GM12878 (cell line): ENCODE measurements at regions not wholly inside any gene's neighbourhood (a gene's known extent, or its start where the extent isn't known, plus 50 kb on each side); places are given as distances from the start of the nearest gene placed in this dataset.
"Not testable (repeated sequence)": the region's sequence is repeated elsewhere in the genome, so short reads cannot be mapped to it uniquely, and the experiment has no call there.

Experiments used
- ATAC-seq: fragments of 200-7000 bp; cut with Tn5 transposase; 3 replicates; pipeline ENCODE4 v1.9.1; 2020; ENCODE audit warnings: mild to moderate bottlenecking, moderate library complexity
- BruUV-seq: library from RNA; stranded (reverse); fragments of 400-500 nt; replicated peaks from 2 replicates; lab custom pipeline; 2021; lab: Mats Ljungman, UMichigan
- CTCF ChIA-PET: fragments of 300-600 bp; sonication (Branson Sonifier 250); formaldehyde crosslinking; extraction: SDS; loops from one replicate; lab custom pipeline; 2021; ENCODE audit warnings: inconsistent platforms; lab: Yijun Ruan, JAX
- POLR2A ChIA-PET: fragments of 350-600 bp; formaldehyde crosslinking; extraction: SDS; loops from one replicate; lab custom pipeline; 2021; ENCODE audit warnings: inconsistent platforms; lab: Charles Lee
- RAD21 ChIA-PET: fragments of 300-600 bp; sonication (Branson Sonifier 250); formaldehyde crosslinking; loops from one replicate; lab custom pipeline; 2023; ENCODE audit warnings: antibody characterized with exemption; ENCODE audit not compliant: unreplicated experiment; lab: Charles Lee
- SMC1A ChIA-PET: fragments of 300-600 bp; sonication (Branson Sonifier 250); formaldehyde crosslinking; loops from one replicate; lab custom pipeline; 2023; ENCODE audit not compliant: unreplicated experiment, uncharacterized antibody; lab: Charles Lee
- DNase-seq: peaks from one replicate; pipeline ENCODE4 v3.0.0-alpha.2; 2011; ENCODE audit warnings: low read depth, low spot score
- FAIRE-seq: peaks from 3 replicates; lab custom pipeline; 2011; peaks lifted over from hg19 to GRCh38; lab: Jason Lieb, UNC
- H2AFZ ChIP-seq: 2 replicates; pipeline ENCODE4 v1.6.0; 2011; ENCODE audit warnings: low read depth, low read length, control low read depth; ENCODE audit not compliant: control insufficient read depth
- H3K27ac ChIP-seq: 2 replicates; pipeline ENCODE4 v1.5.1; 2011; ENCODE audit warnings: control low read depth; ENCODE audit not compliant: control insufficient read depth, insufficient read depth
- H3K27me3 ChIP-seq, 2 experiments: replicated peaks in 1 of 2; 2 replicates each; pipeline versions ENCODE4 v1.6.0 to v1.6.1; 2011; ENCODE audit warnings: low read length in 1 of 2; ENCODE audit not compliant: control insufficient read depth in 2 of 2, insufficient read depth in 2 of 2
- H3K36me3 ChIP-seq, 2 experiments: 2 replicates each; pipeline ENCODE4 v1.5.1; 2011; ENCODE audit warnings: low read length in 1 of 2; ENCODE audit not compliant: control insufficient read depth in 2 of 2, insufficient read depth in 2 of 2
- H3K4me1 ChIP-seq: 2 replicates; pipeline ENCODE4 v1.6.1; 2011; ENCODE audit warnings: mild to moderate bottlenecking, low read length, moderate library complexity, mixed read lengths; ENCODE audit not compliant: control insufficient read depth, insufficient read depth
- H3K4me2 ChIP-seq: 2 replicates; pipeline ENCODE4 v1.6.0; 2011; ENCODE audit warnings: control low read depth; ENCODE audit not compliant: control insufficient read depth, insufficient read depth
- H3K4me3 ChIP-seq: fragments of 200-600 bp; sonication (generic); 2 replicates; pipeline ENCODE4 v1.5.1; 2016
- H3K79me2 ChIP-seq: 2 replicates; pipeline ENCODE4 v1.6.0; 2011; ENCODE audit warnings: low read length; ENCODE audit not compliant: control insufficient read depth, insufficient read depth
- H3K9ac ChIP-seq: 2 replicates; pipeline ENCODE4 v1.8.0; 2011; ENCODE audit warnings: low read length, control low read depth, mixed read lengths; ENCODE audit not compliant: control insufficient read depth, insufficient read depth
- H3K9me3 ChIP-seq: replicated peaks from 3 replicates; pipeline ENCODE4 v1.5.1; 2011; ENCODE audit warnings: mild to moderate bottlenecking, low read length; ENCODE audit not compliant: control insufficient read depth, insufficient read depth
- H4K20me1 ChIP-seq: 2 replicates; pipeline ENCODE4 v1.6.0; 2011; ENCODE audit not compliant: control insufficient read depth, insufficient read depth
- ATF7 ChIP-seq: fragments of 450-650 bp; IDR thresholded peaks from 2 replicates; pipeline ENCODE4 v1.6.1; 2016; ENCODE audit warnings: low read depth, mild to moderate bottlenecking
- CEBPZ ChIP-seq: fragments of 150-350 bp; IDR thresholded peaks from 2 replicates; pipeline ENCODE4 v1.6.1; 2016; ENCODE audit warnings: low read depth, low read length
- FOXM1 ChIP-seq: IDR thresholded peaks from 2 replicates; pipeline ENCODE4 v1.6.1; 2012; ENCODE audit warnings: low read depth, mild to moderate bottlenecking, inconsistent platforms, low read length, moderate library complexity
- HSF1 ChIP-seq: fragments of 150-350 bp; IDR thresholded peaks from 2 replicates; pipeline ENCODE4 v1.6.1; 2014; ENCODE audit warnings: mild to moderate bottlenecking, low read depth, low read length
- JUNB ChIP-seq: IDR thresholded peaks from 2 replicates; pipeline ENCODE4 v1.6.1; 2016; ENCODE audit warnings: antibody characterized with exemption, mild to moderate bottlenecking
- MAX ChIP-seq: IDR thresholded peaks from 2 replicates; pipeline ENCODE4 v1.6.1; 2012; ENCODE audit warnings: low read depth, low read length, improper control_type of control experiment
- TCF7 ChIP-seq: IDR thresholded peaks from 2 replicates; pipeline ENCODE4 v1.6.1; 2014; ENCODE audit warnings: antibody characterized with exemption, borderline replicate concordance
- USF2 ChIP-seq: IDR thresholded peaks from 2 replicates; pipeline ENCODE4 v1.6.1; 2011; ENCODE audit warnings: low read depth, low read length, improper control_type of control experiment, borderline replicate concordance
- YBX1 ChIP-seq: fragments of 450-650 bp; IDR thresholded peaks from 2 replicates; pipeline ENCODE4 v1.6.1; 2016; ENCODE audit warnings: antibody characterized with exemption
- YY1 ChIP-seq: IDR thresholded peaks from 2 replicates; pipeline ENCODE4 v1.6.1; 2011; ENCODE audit warnings: low read depth, mild to moderate bottlenecking, low read length
- WGBS: methylation state at CpG from one replicate; pipeline ENCODE4 v1.1.6; 2016; ENCODE audit warnings: low lambda C conversion rate; ENCODE audit not compliant: insufficient replicate concordance, insufficient coverage; ENCODE audit errors: missing lambda C conversion rate; 5-methylcytosine and 5-hydroxymethylcytosine counted together
- in situ Hi-C: fragments of 300-500 bp; cut with MboI; formaldehyde crosslinking; loops from 9 replicates; pipeline ENCODE4 v1.14.3; 2018; ENCODE audit warnings: mixed read lengths
- intact Hi-C: fragments of 100-400 bp; cut with micrococcal nuclease; formaldehyde crosslinking; loops from one replicate; pipeline ENCODE4 v1.14.2; 2022; ENCODE audit not compliant: unreplicated experiment

GRCh38 chr10:45111509-45111908 lies 110.8 kb downstream of the ZNF22 start (continued):
- no peak for TF ChIP-seq USF2
- TF ChIP-seq, all 136 proteins: peak for 0

- in situ Hi-C loops, POLR2A ChIA-PET: not testable (repeated sequence)
- 3% methylated on average over 2 of the region's 2 CpGs for WGBS
Measured at GRCh38 chr10:45117940-45118339, 117.2 kb downstream of the ZNF22 start.

GRCh38 chr10:45118929-45119328 lies 118.2 kb downstream of the ZNF22 start:
- ATAC-seq (no peak), DNase-seq (no peak), FAIRE-seq (no peak)
- RAD21 ChIA-PET: no interaction called here
- no peaks in the 10 kb centered on the region for H4K20me1 ChIP-seq
- SMC1A ChIA-PET: no interaction called here
- no peaks in the 10 kb centered on the region for H3K9me3 ChIP-seq
- CTCF ChIA-PET: no interaction called here
- H3K4me3 ChIP-seq: no peak overlapping the region
- in situ Hi-C loops: no loop called here
- no peak overlapping the region for H2AFZ ChIP-seq
- H3K27me3 ChIP-seq: peaks cover 0 to 2% of the 10 kb centered on the region in 2 experiments; a peak in 1 of 4 replicates
- no peak overlapping the region for H3K4me2 ChIP-seq
- no peak overlapping the region for H3K27ac ChIP-seq
- intact Hi-C loops: no loop called here
- H3K36me3 ChIP-seq: no peaks in the 10 kb centered on the region
- no peaks in the 10 kb centered on the region for H3K4me1 ChIP-seq
- BruUV-seq: no TSS peak
- 12% methylated on average over 3 of the region's 3 CpGs for WGBS
- no peak overlapping the region for H3K9ac ChIP-seq
- H3K79me2 ChIP-seq: no peaks in the 10 kb centered on the region
- POLR2A ChIA-PET: no interaction called here
- TF ChIP-seq YBX1: no peak
- no peak for TF ChIP-seq ATF7
- TF ChIP-seq HSF1: no peak
- TF ChIP-seq JUNB: no peak
- no peak for TF ChIP-seq CEBPZ
- TF ChIP-seq FOXM1: no peak
- no peak for TF ChIP-seq TCF7
- no peak for TF ChIP-seq YY1
- no peak for TF ChIP-seq MAX

More at GRCh38 chr10:45117940-45118339, 117.2 kb downstream of the ZNF22 start:
- H3K9ac ChIP-seq, H3K27ac ChIP-seq, H3K9me3 ChIP-seq, H4K20me1 ChIP-seq, H3K4me1 ChIP-seq, H2AFZ ChIP-seq, RAD21 ChIA-PET, H3K4me2 ChIP-seq, intact Hi-C loops, H3K79me2 ChIP-seq, ATAC-seq, FAIRE-seq, BruUV-seq, H3K36me3 ChIP-seq, DNase-seq, H3K4me3 ChIP-seq, SMC1A ChIA-PET, H3K27me3 ChIP-seq, CTCF ChIA-PET: not testable (repeated sequence)
